ENCODE measurements at regions not wholly inside any gene's neighbourhood (a gene's known extent, or its start where the extent isn't known, plus 50 kb on each side); places are given as distances from the start of the nearest gene placed in this dataset.

DNA sequence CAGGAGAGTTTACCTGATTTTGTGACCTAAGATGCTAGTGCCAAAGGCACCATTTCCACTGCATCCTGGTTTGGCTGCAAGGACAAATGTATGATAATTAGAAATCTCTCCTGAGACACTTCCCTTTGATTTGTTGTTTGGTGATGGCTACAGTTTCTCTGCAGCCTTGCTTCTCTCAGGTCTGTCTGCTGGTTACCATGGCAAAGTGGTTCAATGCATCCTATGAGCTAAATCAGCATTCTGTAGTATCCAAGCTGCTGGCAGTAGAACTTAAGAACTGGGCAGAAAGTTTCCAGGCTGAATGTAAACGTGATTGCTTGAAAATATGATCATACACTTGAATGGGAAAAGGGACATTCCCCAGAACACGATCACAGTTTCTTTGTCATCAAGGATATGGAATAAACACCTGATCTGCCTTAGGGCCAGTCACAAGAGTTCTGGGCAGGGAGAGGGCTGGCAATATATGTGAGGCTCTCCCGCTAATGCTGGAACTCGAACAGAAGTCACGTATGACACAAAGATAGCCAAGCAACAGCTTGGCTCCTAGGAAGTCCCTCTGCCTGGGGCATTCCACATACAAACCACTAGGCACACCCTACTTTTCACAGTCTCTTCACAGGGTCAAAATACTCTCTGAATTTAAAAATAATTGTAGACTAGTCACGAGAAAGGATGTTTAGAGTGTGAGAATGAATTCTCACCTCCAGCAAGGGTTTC, 138.1 kb upstream of the GRAMD2B start:
- TF ChIP-seq TCF12 (IDR thresholded peaks at IDR 0.05; ENCODE audit: low read depth) (no peak), MAX (IDR thresholded peaks at IDR 0.05) (no peak), CEBPB (IDR thresholded peaks at IDR 0.05) (no peak), EP300 (IDR thresholded peaks at IDR 0.05; ENCODE audit: borderline replicate concordance) (no peak)
